Eye (tissue), 1 donor: ENCODE measurements at regions not wholly inside any gene's neighbourhood (a gene's known extent, or its start where the extent isn't known, plus 50 kb on each side); places are given as distances from the start of the nearest gene placed in this dataset.
"Not testable (repeated sequence)": the region's sequence is repeated elsewhere in the genome, so short reads cannot be mapped to it uniquely, and the experiment has no call there.

Experiments used
- DNase-seq: peaks from one replicate; pipeline ENCODE4 v3.0.0-alpha.2; 2015

GRCh38 chr3:78455712-78456433 lies 1311.9 kb downstream of the ROBO1 start:
- peak; percentile 2 for DNase-seq

GRCh38 chr3:78459796-78460195 lies 1308.0 kb downstream of the ROBO1 start:
- no peak for DNase-seq

GRCh38 chr3:78462021-78462420 lies 1305.8 kb downstream of the ROBO1 start:
- no peak for DNase-seq

- DNase-seq: no peak
These were observed 1291.7 kb downstream of the ROBO1 start for GRCh38 chr3:78476076-78476475.

GRCh38 chr3:78481050-78481449 lies 1286.7 kb downstream of the ROBO1 start:
- DNase-seq: no peak

GRCh38 chr3:78483090-78483489 lies 1284.7 kb downstream of the ROBO1 start:
- no peak for DNase-seq

GRCh38 chr3:78494851-78495250 lies 1272.9 kb downstream of the ROBO1 start:
- DNase-seq: no peak

- no peak for DNase-seq
These were observed 1272.5 kb downstream of the ROBO1 start for GRCh38 chr3:78495301-78495700.

GRCh38 chr3:78496501-78496900 lies 1271.3 kb downstream of the ROBO1 start:
- DNase-seq: peak; percentile 23

GRCh38 chr3:78497021-78497420 lies 1270.8 kb downstream of the ROBO1 start:
- peak; percentile 77 for DNase-seq

- peak; percentile 63 for DNase-seq
These were observed 1270.0 kb downstream of the ROBO1 start for GRCh38 chr3:78497767-78498166.

- DNase-seq: no peak
These were observed 1261.7 kb downstream of the ROBO1 start for GRCh38 chr3:78506061-78506460.

- peak; percentile 10 for DNase-seq
These were observed 1261.1 kb downstream of the ROBO1 start for GRCh38 chr3:78506581-78507195.

GRCh38 chr3:78507196-78507984 lies 1260.4 kb downstream of the ROBO1 start:
- DNase-seq: no peak

GRCh38 chr3:78511840-78512239 lies 1256.0 kb downstream of the ROBO1 start:
- DNase-seq: no peak

GRCh38 chr3:78512786-78513185 lies 1255.0 kb downstream of the ROBO1 start:
- DNase-seq: not testable (repeated sequence)

GRCh38 chr3:78516437-78516836 lies 1251.4 kb downstream of the ROBO1 start:
- no peak for DNase-seq

- DNase-seq: no peak
These were observed 1250.9 kb downstream of the ROBO1 start for GRCh38 chr3:78516937-78517336.

GRCh38 chr3:78517965-78518364 lies 1249.8 kb downstream of the ROBO1 start:
- DNase-seq: peak; percentile 36

GRCh38 chr3:78519281-78519680 lies 1248.5 kb downstream of the ROBO1 start:
- no peak for DNase-seq

GRCh38 chr3:78529601-78530000 lies 1238.2 kb downstream of the ROBO1 start:
- no peak for DNase-seq

- no peak for DNase-seq
These were observed 1227.3 kb downstream of the ROBO1 start for GRCh38 chr3:78540485-78540884.

GRCh38 chr3:78545827-78546226 lies 1222.0 kb downstream of the ROBO1 start:
- DNase-seq: no peak
